Neural cell (in vitro differentiated cells): ENCODE measurements at regions not wholly inside any gene's neighbourhood (a gene's known extent, or its start where the extent isn't known, plus 50 kb on each side); places are given as distances from the start of the nearest gene placed in this dataset.

Source experiments
- H2AFZ ChIP-seq: fragments of 200-600, 300-800 bp; sonication (generic), shearing (Covaris generic); 2 replicates; pipeline ENCODE4 v1.6.0; 2014; ENCODE audit warnings: low read depth, mild to moderate bottlenecking, antibody characterized with exemption, low read length, moderate library complexity
- H3F3A ChIP-seq: fragments of 200-600 bp; shearing (Covaris generic); 2 replicates; pipeline ENCODE4 v1.6.1; 2016; ENCODE audit warnings: mild to moderate bottlenecking, moderate library complexity, mixed read lengths, antibody characterized with exemption, low read length; ENCODE audit not compliant: insufficient read depth, poor library complexity, severe bottlenecking
- H3K27ac ChIP-seq: fragments of 200-600, 300-800 bp; sonication (generic), shearing (Covaris generic); 2 replicates; pipeline ENCODE4 v1.5.1; 2014; ENCODE audit warnings: mild to moderate bottlenecking, low read length, moderate library complexity
- H3K27me3 ChIP-seq: fragments of 300-800, 200-600 bp; sonication (generic), shearing (Covaris generic); 2 replicates; pipeline ENCODE4 v1.6.0; 2014; ENCODE audit warnings: mild to moderate bottlenecking, low read depth, low read length, moderate library complexity; ENCODE audit not compliant: insufficient read depth
- H3K36me3 ChIP-seq: fragments of 300-800, 200-600 bp; sonication (generic), shearing (Covaris generic); 2 replicates; pipeline ENCODE4 v1.5.1; 2014; ENCODE audit warnings: mild to moderate bottlenecking, antibody characterized with exemption, low read length, moderate library complexity; ENCODE audit not compliant: insufficient read depth
- H3K4me2 ChIP-seq: fragments of 300-800, 200-600 bp; sonication (generic), shearing (Covaris generic); 2 replicates; pipeline ENCODE4 v1.6.0; 2014; ENCODE audit warnings: mild to moderate bottlenecking, low read length
- H3K4me3 ChIP-seq: fragments of 300-800, 200-600 bp; sonication (generic), shearing (Covaris generic); 2 replicates; pipeline ENCODE4 v1.5.1; 2014; ENCODE audit warnings: mild to moderate bottlenecking, low read length, moderate library complexity
- H3K79me2 ChIP-seq: fragments of 200-600 bp; shearing (Covaris generic); replicated peaks from 2 replicates; pipeline ENCODE4 v1.6.0; 2014; ENCODE audit warnings: mild to moderate bottlenecking, low read length, moderate library complexity; ENCODE audit not compliant: insufficient read depth
- H3K9ac ChIP-seq: fragments of 300-800, 200-600 bp; sonication (generic), shearing (Covaris generic); 2 replicates; pipeline ENCODE4 v1.6.1; 2016; ENCODE audit warnings: mild to moderate bottlenecking, low read length, mixed read lengths
- H3K9me2 ChIP-seq: fragments of 200-600 bp; shearing (Covaris generic); 2 replicates; pipeline ENCODE4 v1.6.1; 2016; ENCODE audit warnings: mild to moderate bottlenecking, low read length, mixed read lengths; ENCODE audit not compliant: insufficient read depth
- H3K9me3 ChIP-seq: fragments of 200-600, 300-800 bp; sonication (generic), shearing (Covaris generic); 2 replicates; pipeline ENCODE4 v1.6.1; 2016; ENCODE audit warnings: mild to moderate bottlenecking, mixed run types, low read length, moderate library complexity, mixed read lengths
- H4K20me1 ChIP-seq: fragments of 200-600 bp; shearing (Covaris generic); 2 replicates; pipeline ENCODE4 v1.6.1; 2016; ENCODE audit warnings: mild to moderate bottlenecking, mixed run types; ENCODE audit not compliant: insufficient read depth
- CTCF ChIP-seq: fragments of 450-650 bp; IDR thresholded peaks from 2 replicates; pipeline ENCODE4 v1.5.1; 2014; ENCODE audit warnings: antibody characterized with exemption, mild to moderate bottlenecking, moderate library complexity; ENCODE audit not compliant: poor library complexity, severe bottlenecking
- EP300 ChIP-seq: fragments of 450-650 bp; conservative IDR thresholded peaks from 2 replicates; pipeline ENCODE4 v1.6.1; 2014; ENCODE audit warnings: antibody characterized with exemption, mild to moderate bottlenecking, moderate library complexity; ENCODE audit not compliant: poor library complexity, severe bottlenecking
- EZH2 ChIP-seq: fragments of 200-600, 300-800 bp; shearing (Covaris generic), sonication (generic); IDR thresholded peaks from 2 replicates; pipeline ENCODE4 v1.6.1; 2014; ENCODE audit warnings: antibody characterized with exemption, low read length, borderline replicate concordance, mild to moderate bottlenecking; ENCODE audit not compliant: insufficient read depth, poor library complexity, severe bottlenecking
- MXI1 ChIP-seq: fragments of 450-650 bp; conservative IDR thresholded peaks from 2 replicates; pipeline ENCODE4 v1.6.1; 2014; ENCODE audit warnings: antibody characterized with exemption, mild to moderate bottlenecking; ENCODE audit not compliant: poor library complexity, severe bottlenecking
- POLR2AphosphoS5 ChIP-seq: IDR thresholded peaks from 2 replicates; pipeline ENCODE4 v1.6.1; 2012
- RAD21 ChIP-seq: fragments of 450-650 bp; conservative IDR thresholded peaks from 2 replicates; pipeline ENCODE4 v1.6.1; 2014; ENCODE audit warnings: antibody characterized with exemption, mild to moderate bottlenecking, moderate library complexity
- REST ChIP-seq: IDR thresholded peaks from 2 replicates; pipeline ENCODE4 v1.6.1; 2012; ENCODE audit warnings: borderline replicate concordance
- SMC3 ChIP-seq: fragments of 450-650 bp; conservative IDR thresholded peaks from 2 replicates; pipeline ENCODE4 v1.6.1; 2014; ENCODE audit warnings: antibody characterized with exemption, mild to moderate bottlenecking, moderate library complexity; ENCODE audit not compliant: poor library complexity
- TAF1 ChIP-seq: IDR thresholded peaks from 2 replicates; pipeline ENCODE4 v1.6.1; 2012; ENCODE audit warnings: low read depth

DNA sequence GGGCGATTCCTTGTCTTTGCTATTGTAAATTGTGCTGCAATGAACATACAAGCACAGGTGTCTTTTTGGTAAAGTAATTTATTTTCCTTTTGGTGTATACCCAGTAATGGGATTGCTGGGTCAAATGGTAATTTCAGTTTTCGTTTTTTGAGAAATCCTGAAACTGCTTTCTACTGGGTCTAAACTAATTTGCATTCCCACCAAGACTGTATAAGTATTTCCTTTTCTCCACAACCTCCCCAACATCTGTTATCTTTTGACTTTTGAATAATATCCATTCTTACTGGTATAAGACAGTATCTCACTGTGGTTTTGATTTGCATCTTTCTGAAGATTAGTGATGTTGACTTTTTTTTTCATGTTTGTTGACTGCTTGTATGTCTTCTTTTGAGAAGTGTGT, 2506.0 kb downstream of the PCDH7 start:
- Histone ChIP-seq H3K9me3 (no peaks in the 10 kb centered on the region), H3K36me3 (no peaks in the 10 kb centered on the region), H3K27me3 (no peaks in the 10 kb centered on the region), H3F3A (no peaks in the 10 kb centered on the region), H3K4me2 (no peak overlapping the region), H2AFZ (no peak overlapping the region), H3K27ac (no peak overlapping the region), H3K9me2 (no peaks in the 10 kb centered on the region), H3K9ac (no peak overlapping the region), H3K79me2 (no peaks in the 10 kb centered on the region), H4K20me1 (no peaks in the 10 kb centered on the region), H3K4me3 (no peak overlapping the region)
- no peak for TF ChIP-seq CTCF
- no peak for TF ChIP-seq TAF1
- no peak for TF ChIP-seq REST
- TF ChIP-seq SMC3 = no peak
- TF ChIP-seq EZH2 = no peak
- no peak for TF ChIP-seq EP300

- Histone ChIP-seq H3K27me3 (no peaks in the 10 kb centered on the region), H3K4me3 (no peak overlapping the region), H2AFZ (no peak overlapping the region), H3K27ac (no peak overlapping the region), H3K9ac (no peak overlapping the region), H3K36me3 (no peaks in the 10 kb centered on the region), H3K79me2 (no peaks in the 10 kb centered on the region), H3K4me2 (no peak overlapping the region), H4K20me1 (no peaks in the 10 kb centered on the region), H3K9me3 (no peaks in the 10 kb centered on the region), H3F3A (no peaks in the 10 kb centered on the region), H3K9me2 (no peaks in the 10 kb centered on the region)
- TF ChIP-seq REST (no peak), MXI1 (no peak), TAF1 (no peak), CTCF (no peak), SMC3 (no peak), POLR2AphosphoS5 (no peak), RAD21 (no peak), EZH2 (no peak)
Measured at GRCh38 chr4:33226783-33227182, 2506.6 kb downstream of the PCDH7 start.
